Activated B cell treated with CpG ODN at 0.5 μM for 24 hours (primary cell): ENCODE measurements at regions not wholly inside any gene's neighbourhood (a gene's known extent, or its start where the extent isn't known, plus 50 kb on each side); places are given as distances from the start of the nearest gene placed in this dataset.
"Not testable (repeated sequence)": the region's sequence is repeated elsewhere in the genome, so short reads cannot be mapped to it uniquely, and the experiment has no call there.

ENCODE experiments used
- ATAC-seq: fragments of 200-7000 bp; cut with Tn5 transposase; one replicate; pipeline ENCODE4 v1.10.0; 2021; ENCODE audit warnings: low read depth, mild to moderate bottlenecking, moderate library complexity
- CTCF ChIA-PET: fragments of 350-600 bp; sonication (Branson Sonifier 250); formaldehyde crosslinking; loops from one replicate; lab custom pipeline; 2021; ENCODE audit warnings: antibody characterized with exemption; lab: Charles Lee
- POLR2A ChIA-PET: fragments of 350-600 bp; sonication (Branson Sonifier 250); formaldehyde crosslinking; loops from one replicate; lab custom pipeline; 2021; ENCODE audit warnings: antibody characterized with exemption; lab: Charles Lee
- DNase-seq: peaks from one replicate; pipeline ENCODE4 v3.0.0; 2022
- H3K27ac Mint-ChIP-seq: one replicate; pipeline ENCODE4 v1.8.0; 2020; ENCODE audit warnings: mixed read lengths
- H3K27me3 Mint-ChIP-seq: one replicate; pipeline ENCODE4 v1.8.0; 2021; ENCODE audit warnings: mixed read lengths
- H3K36me3 Mint-ChIP-seq: one replicate; pipeline ENCODE4 v1.8.0; 2021; ENCODE audit warnings: low read depth, mixed read lengths
- H3K4me1 Mint-ChIP-seq: one replicate; pipeline ENCODE4 v1.8.0; 2021; ENCODE audit warnings: mixed read lengths
- H3K4me3 Mint-ChIP-seq: one replicate; pipeline ENCODE4 v1.8.0; 2020; ENCODE audit warnings: mild to moderate bottlenecking, mixed read lengths
- H3K9me3 Mint-ChIP-seq: one replicate; pipeline ENCODE4 v1.8.0; 2020; ENCODE audit warnings: mixed read lengths
- CTCF ChIP-seq: fragments of 200-600 bp; IDR thresholded peaks from one replicate; pipeline ENCODE4 v1.8.0; 2022; ENCODE audit warnings: antibody characterized with exemption, mild to moderate bottlenecking
- intact Hi-C: fragments of 100-400 bp; cut with micrococcal nuclease; formaldehyde crosslinking; loops from one replicate; pipeline ENCODE4 v1.15.1; 2024

DNA sequence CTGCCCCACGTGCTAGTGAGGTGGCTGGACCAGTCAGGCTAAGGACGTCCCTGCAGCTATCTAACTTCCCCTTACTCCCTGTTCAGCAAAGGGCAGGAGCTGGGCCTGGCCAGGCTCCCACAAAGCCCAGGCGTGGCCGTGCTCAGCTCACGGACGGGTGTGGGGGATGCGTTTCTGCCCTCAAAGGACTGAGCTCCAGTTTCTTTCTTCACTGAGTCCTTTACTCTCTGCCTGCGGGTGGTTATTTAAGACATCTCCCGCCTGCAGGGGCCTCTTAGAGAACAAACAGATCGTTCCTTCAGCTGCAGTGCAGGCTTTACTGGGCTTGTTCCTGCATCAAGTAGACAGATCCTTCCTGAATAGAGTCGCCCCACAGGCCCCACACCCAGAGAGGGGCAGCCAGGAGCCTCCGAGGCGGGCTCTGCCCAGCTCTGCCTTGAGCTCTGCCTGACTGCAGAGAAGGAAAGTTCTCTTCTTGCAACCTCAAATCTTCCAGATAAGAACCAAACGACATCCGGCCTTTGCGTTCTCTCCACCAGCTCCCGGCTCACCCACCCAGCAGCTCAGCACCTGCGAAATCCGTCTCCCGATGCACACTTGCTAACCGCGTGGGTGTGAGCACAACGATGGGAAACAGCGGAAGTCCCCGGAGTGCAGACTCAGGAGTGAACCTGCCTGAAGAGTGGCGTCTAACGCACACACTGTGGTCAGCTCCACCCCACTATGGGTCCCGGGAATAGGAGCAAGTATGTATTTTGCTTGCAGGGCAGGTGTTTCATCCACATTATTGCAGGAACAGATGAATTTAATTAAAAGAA is 460.0 kb downstream of the PREX1 start:
- H3K9me3 Mint-ChIP-seq, DNase-seq, H3K27ac Mint-ChIP-seq, CTCF ChIA-PET, H3K27me3 Mint-ChIP-seq: not testable (repeated sequence)
- intact Hi-C loops = loop anchor here (10.0 kb wide), 1 partner anchor 557 kb away; the partner anchor contains the start of gene ARFGEF2
- Mint-ChIP-seq H3K36me3 (peaks cover 31% of the 10 kb centered on the region), H3K4me3 (peak overlapping the region; percentile 46), H3K4me1 (peaks cover 55% of the 10 kb centered on the region)
- POLR2A ChIA-PET = interaction anchor here (0.6 kb wide), 1 partner anchor 367 kb away, joined by 4 read pairs; no protein-coding TSS in a partner anchor
- ATAC-seq = peak; percentile 35

DNA sequence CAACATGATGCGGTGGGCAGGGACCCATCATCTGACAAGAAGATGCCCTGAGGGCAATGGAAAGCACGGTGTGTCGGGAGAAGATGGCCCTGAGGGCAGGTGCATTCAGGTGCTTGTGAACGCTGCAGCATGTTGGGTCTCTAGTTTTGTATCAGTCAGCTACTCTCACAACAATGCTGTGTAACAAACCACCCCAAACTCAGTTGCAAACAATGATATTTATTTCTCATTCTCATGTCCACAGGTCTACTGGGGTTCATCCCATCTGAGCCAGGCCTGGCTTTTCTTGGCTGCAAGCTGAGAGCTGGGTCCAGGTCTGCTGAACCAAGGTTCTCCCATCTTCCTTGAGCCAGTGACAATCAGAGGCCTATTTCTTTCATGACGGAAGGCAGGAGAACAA is 461.6 kb downstream of the PREX1 start:
- Mint-ChIP-seq H3K27ac (no peak overlapping the region), H3K36me3 (peaks cover 41% of the 10 kb centered on the region), H3K9me3 (no peaks in the 10 kb centered on the region), H3K4me1 (peaks cover 69% of the 10 kb centered on the region), H3K4me3 (no peak overlapping the region), H3K27me3 (no peaks in the 10 kb centered on the region)
- TF ChIP-seq CTCF = no peak
- POLR2A ChIA-PET = no interaction called here
- intact Hi-C loops = loop anchor here (10.0 kb wide), 1 partner anchor 559 kb away; the partner anchor contains the start of gene ARFGEF2
- ATAC-seq = no peak
- CTCF ChIA-PET = no interaction called here
- DNase-seq = no peak

- ATAC-seq = peak; percentile 29
- TF ChIP-seq CTCF = no peak
- Mint-ChIP-seq H3K4me1 (peaks cover 75% of the 10 kb centered on the region), H3K4me3 (peak overlapping the region; percentile 36), H3K27me3 (no peaks in the 10 kb centered on the region), H3K9me3 (no peaks in the 10 kb centered on the region), H3K27ac (peak overlapping the region; percentile 78), H3K36me3 (peaks cover 43% of the 10 kb centered on the region)
- CTCF ChIA-PET = interaction anchor here (0.7 to 1.0 kb wide), 2 partner anchors 36 to 462 kb away, joined by 3 read pairs; no protein-coding TSS in a partner anchor
- POLR2A ChIA-PET = interaction anchor here (0.9 kb wide), 1 partner anchor 700 kb away, joined by 3 read pairs; no protein-coding TSS in a partner anchor
- DNase-seq = no peak
- intact Hi-C loops = loop anchor here (5.0 to 10.0 kb wide), 2 partner anchors 57 to 560 kb away; partner anchors contain the start of gene ARFGEF2
These were observed 462.9 kb downstream of the PREX1 start for GRCh38 chr20:48364688-48365421.

DNA sequence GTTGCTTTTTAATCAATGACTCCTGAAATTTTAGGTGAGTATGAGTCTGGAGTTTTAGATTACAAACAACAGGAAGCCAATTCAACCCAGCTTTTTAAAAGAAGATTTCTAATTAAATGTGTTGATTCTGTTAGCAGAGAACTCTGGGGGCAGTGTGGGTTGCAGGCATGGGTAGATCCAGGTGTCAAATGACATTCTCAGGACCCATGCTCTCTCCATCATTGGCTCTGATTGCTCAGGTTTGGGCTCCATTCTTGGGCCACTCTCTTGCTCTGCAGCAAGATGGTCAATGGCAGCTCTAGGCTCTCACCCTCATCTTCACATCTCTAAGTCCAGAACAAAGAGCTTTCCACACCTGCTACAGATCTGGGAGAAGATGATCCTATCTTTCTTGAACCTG is 463.7 kb downstream of the PREX1 start:
- H3K36me3 Mint-ChIP-seq = peaks cover 46% of the 10 kb centered on the region
- H3K9me3 Mint-ChIP-seq = no peaks in the 10 kb centered on the region
- ChIA-PET POLR2A (no interaction called here), CTCF (interaction anchor here (0.8 to 1.0 kb wide), 2 partner anchors 11 to 35 kb away, joined by 3 read pairs; no protein-coding TSS in a partner anchor)
- H3K27ac Mint-ChIP-seq = peak overlapping the region; percentile 78
- intact Hi-C loops = loop anchor here (5.0 to 10.0 kb wide), 2 partner anchors 58 to 561 kb away; partner anchors contain the start of gene ARFGEF2
- no peak for TF ChIP-seq CTCF
- no peak overlapping the region for H3K4me3 Mint-ChIP-seq
- H3K4me1 Mint-ChIP-seq = peaks cover 79% of the 10 kb centered on the region
- ATAC-seq (no peak), DNase-seq (no peak)
- H3K27me3 Mint-ChIP-seq = no peaks in the 10 kb centered on the region

- peaks cover 65% of the 10 kb centered on the region for H3K4me1 Mint-ChIP-seq
- DNase-seq (no peak), ATAC-seq (peak; percentile 51)
- CTCF ChIA-PET = no interaction called here
- peak overlapping the region; percentile 97 for H3K27ac Mint-ChIP-seq
- TF ChIP-seq CTCF = no peak
- POLR2A ChIA-PET = interaction anchor here (1.7 to 1.8 kb wide), 2 partner anchors 9 to 20 kb away, joined by 3 to 5 read pairs; no protein-coding TSS in a partner anchor
- H3K4me3 Mint-ChIP-seq = peak overlapping the region; percentile 88
- no peaks in the 10 kb centered on the region for H3K27me3 Mint-ChIP-seq
- H3K9me3 Mint-ChIP-seq = no peaks in the 10 kb centered on the region
- peaks cover 33% of the 10 kb centered on the region for H3K36me3 Mint-ChIP-seq
- intact Hi-C loops = loop anchor here (2.0 to 10.0 kb wide), 4 partner anchors 22 to 634 kb away; partner anchors contain the start of gene ARFGEF2
These were observed 467.3 kb downstream of the PREX1 start for GRCh38 chr20:48360342-48360975.
